ENCODE measurements at regions not wholly inside any gene's neighbourhood (a gene's known extent, or its start where the extent isn't known, plus 50 kb on each side); places are given as distances from the start of the nearest gene placed in this dataset.

- TF ChIP-seq POLR2AphosphoS5 (IDR thresholded peaks at IDR 0.05; ENCODE audit: low read depth) (no peak), ZNF114 (CRISPR knock-in tag; IDR thresholded peaks at IDR 0.05) (no peak), NANOG (IDR thresholded peaks at IDR 0.05; ENCODE audit: borderline replicate concordance) (no peak), EZH2 (IDR thresholded peaks at IDR 0.05; ENCODE audit: low read depth, unreplicated experiment) (no peak), REST (IDR thresholded peaks at IDR 0.05; ENCODE audit: unreplicated experiment) (no peak), ZNF331 (CRISPR knock-in tag; IDR thresholded peaks at IDR 0.05; ENCODE audit: low read depth) (no peak), EZH2phosphoT487 (IDR thresholded peaks at IDR 0.05; ENCODE audit: unreplicated experiment) (no peak), CREB1 (CRISPR knock-in tag; IDR thresholded peaks at IDR 0.05; ENCODE audit: low read depth) (no peak), JUNB (IDR thresholded peaks at IDR 0.05; ENCODE audit: unreplicated experiment) (no peak), CTCF (conservative IDR thresholded peaks at IDR 0.05; ENCODE audit: low read depth in 2 of 2) (no peak), STAT1 (IDR thresholded peaks at IDR 0.05; ENCODE audit: unreplicated experiment) (no peak), ZNF462 (CRISPR knock-in tag; IDR thresholded peaks at IDR 0.05) (no peak), ETS1 (IDR thresholded peaks at IDR 0.05) (no peak)
- Histone ChIP-seq H3K27ac (ENCODE audit: low read depth) (no peak overlapping the region), H3K36me3 (ENCODE audit: insufficient read depth) (no peaks in the 10 kb centered on the region), H4K20me1 (replicated peaks; ENCODE audit: insufficient read depth) (no peaks in the 10 kb centered on the region), H3F3A (replicated peaks; ENCODE audit: low read depth) (no peaks in the 10 kb centered on the region), H3K9me2 (ENCODE audit: insufficient read depth) (no peaks in the 10 kb centered on the region), H3K4me1 (ENCODE audit: insufficient read depth) (peaks cover 9% of the 10 kb centered on the region), H3K27me3 (ENCODE audit: insufficient read depth) (no peaks in the 10 kb centered on the region), H3K4me2 (no peak overlapping the region), H3K79me2 (replicated peaks; ENCODE audit: insufficient read depth) (peaks cover 76% of the 10 kb centered on the region), H2AFZ (no peak overlapping the region), H3K4me3 (no peak overlapping the region)
- no peak for ATAC-seq
- peaks cover 5% of the 10 kb centered on the region; the same call in 1 of the 3 replicates for H3K36me3 Mint-ChIP-seq (ENCODE audit: low read depth)
- H3K4me3 Mint-ChIP-seq, result no peak overlapping the region
- H3K27ac Mint-ChIP-seq, result no peak overlapping the region
- no peaks in the 10 kb centered on the region for H3K9me3 Mint-ChIP-seq
- H3K27me3 Mint-ChIP-seq (ENCODE audit: insufficient read depth, low read depth, poor library complexity), result peaks cover 6% of the 10 kb centered on the region
- H3K4me1 Mint-ChIP-seq, result peaks cover 21% of the 10 kb centered on the region
- DNase-seq (ENCODE audit: low spot score), result no peak
Measured at GRCh38 chr6:138671351-138671750, 102.2 kb upstream of the CCDC28A start.

All from GM23338 (cell line).